HG02642 (cell line): ENCODE measurements at regions not wholly inside any gene's neighbourhood (a gene's known extent, or its start where the extent isn't known, plus 50 kb on each side); places are given as distances from the start of the nearest gene placed in this dataset.

Source experiments
- ATAC-seq: cut with Tn5 transposase; IDR thresholded peaks from one replicate; pipeline ENCODE4 v1.9.1; 2021; ENCODE audit warnings: mild to moderate bottlenecking; ENCODE audit not compliant: unreplicated experiment, poor library complexity

GRCh38 chr1:212219679-212220463, 65.3 kb upstream of the PPP2R5A start:
- no peak for ATAC-seq

GRCh38 chr1:212221801-212222200, 63.4 kb upstream of the PPP2R5A start:
- ATAC-seq: no peak

GRCh38 chr1:212224102-212224501, 61.1 kb upstream of the PPP2R5A start:
- ATAC-seq: no peak

GRCh38 chr1:212225416-212225815, 59.8 kb upstream of the PPP2R5A start:
- no peak for ATAC-seq

GRCh38 chr1:212225871-212226302, 59.3 kb upstream of the PPP2R5A start:
- no peak for ATAC-seq

GRCh38 chr1:212226467-212226866, 58.7 kb upstream of the PPP2R5A start:
- no peak for ATAC-seq

GRCh38 chr1:212228076-212228475, 57.1 kb upstream of the PPP2R5A start:
- ATAC-seq: no peak

- no peak for ATAC-seq
Observed at GRCh38 chr1:212228591-212229119, 56.6 kb upstream of the PPP2R5A start.

- no peak for ATAC-seq
Observed at GRCh38 chr1:212229654-212230053, 55.6 kb upstream of the PPP2R5A start.

- no peak for ATAC-seq
Observed at GRCh38 chr1:212230329-212230728, 54.9 kb upstream of the PPP2R5A start.

GRCh38 chr1:212231372-212231771, 53.8 kb upstream of the PPP2R5A start:
- ATAC-seq: no peak

- ATAC-seq: no peak
Observed at GRCh38 chr1:212232090-212232489, 53.1 kb upstream of the PPP2R5A start.

- ATAC-seq: no peak
Observed at GRCh38 chr1:212233321-212233720, 51.9 kb upstream of the PPP2R5A start.

GRCh38 chr1:212234431-212235395, 50.5 kb upstream of the PPP2R5A start:
- ATAC-seq: peak; percentile 58
